Coronary artery (tissue), 2 donors: ENCODE measurements at regions not wholly inside any gene's neighbourhood (a gene's known extent, or its start where the extent isn't known, plus 50 kb on each side); places are given as distances from the start of the nearest gene placed in this dataset.
"Not testable (repeated sequence)": the region's sequence is repeated elsewhere in the genome, so short reads cannot be mapped to it uniquely, and the experiment has no call there.

Experiments
- DNase-seq: peaks from one replicate; pipeline ENCODE4 v3.0.0-alpha.2; 2017; ENCODE audit warnings: low spot score
- H3K27ac ChIP-seq, 2 donors: fragments of 200-600 bp; sonication (generic); one replicate each; pipeline ENCODE4 v1.5.1; 2016 to 2019
- H3K4me3 ChIP-seq: fragments of 200-600 bp; sonication (generic); 2 replicates; pipeline ENCODE4 v1.5.1; 2016; ENCODE audit warnings: mild to moderate bottlenecking, moderate library complexity
- TF ChIP-seq, protein P1 (sequence below): fragments of 200-600 bp; sonication (generic); IDR thresholded peaks from one replicate; pipeline ENCODE4 v1.5.1; 2019; ENCODE audit warnings: antibody characterized with exemption

DNA sequence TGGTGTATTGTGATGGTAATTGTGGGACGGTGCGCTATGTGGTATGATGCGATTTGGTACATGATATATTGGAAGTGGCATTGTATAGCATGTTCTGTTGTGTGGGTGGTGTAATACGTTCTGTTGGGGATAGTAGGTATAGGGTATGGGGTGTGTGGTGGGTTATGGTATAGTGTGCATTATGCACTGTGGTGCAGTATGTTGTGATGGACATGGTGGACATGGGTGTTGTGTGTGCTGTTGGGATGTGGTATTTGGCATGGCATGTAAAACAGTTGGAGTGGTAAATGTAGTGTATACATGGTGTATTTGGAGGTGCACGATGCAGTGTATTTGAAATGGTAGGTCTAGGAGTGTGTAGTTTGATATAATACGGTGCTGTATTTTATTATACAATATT, 170.6 kb upstream of the CNTNAP4 start:
- H3K27ac ChIP-seq = no peak overlapping the region
- TF ChIP-seq, protein P1, sequence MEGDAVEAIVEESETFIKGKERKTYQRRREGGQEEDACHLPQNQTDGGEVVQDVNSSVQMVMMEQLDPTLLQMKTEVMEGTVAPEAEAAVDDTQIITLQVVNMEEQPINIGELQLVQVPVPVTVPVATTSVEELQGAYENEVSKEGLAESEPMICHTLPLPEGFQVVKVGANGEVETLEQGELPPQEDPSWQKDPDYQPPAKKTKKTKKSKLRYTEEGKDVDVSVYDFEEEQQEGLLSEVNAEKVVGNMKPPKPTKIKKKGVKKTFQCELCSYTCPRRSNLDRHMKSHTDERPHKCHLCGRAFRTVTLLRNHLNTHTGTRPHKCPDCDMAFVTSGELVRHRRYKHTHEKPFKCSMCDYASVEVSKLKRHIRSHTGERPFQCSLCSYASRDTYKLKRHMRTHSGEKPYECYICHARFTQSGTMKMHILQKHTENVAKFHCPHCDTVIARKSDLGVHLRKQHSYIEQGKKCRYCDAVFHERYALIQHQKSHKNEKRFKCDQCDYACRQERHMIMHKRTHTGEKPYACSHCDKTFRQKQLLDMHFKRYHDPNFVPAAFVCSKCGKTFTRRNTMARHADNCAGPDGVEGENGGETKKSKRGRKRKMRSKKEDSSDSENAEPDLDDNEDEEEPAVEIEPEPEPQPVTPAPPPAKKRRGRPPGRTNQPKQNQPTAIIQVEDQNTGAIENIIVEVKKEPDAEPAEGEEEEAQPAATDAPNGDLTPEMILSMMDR = no peak

DNA sequence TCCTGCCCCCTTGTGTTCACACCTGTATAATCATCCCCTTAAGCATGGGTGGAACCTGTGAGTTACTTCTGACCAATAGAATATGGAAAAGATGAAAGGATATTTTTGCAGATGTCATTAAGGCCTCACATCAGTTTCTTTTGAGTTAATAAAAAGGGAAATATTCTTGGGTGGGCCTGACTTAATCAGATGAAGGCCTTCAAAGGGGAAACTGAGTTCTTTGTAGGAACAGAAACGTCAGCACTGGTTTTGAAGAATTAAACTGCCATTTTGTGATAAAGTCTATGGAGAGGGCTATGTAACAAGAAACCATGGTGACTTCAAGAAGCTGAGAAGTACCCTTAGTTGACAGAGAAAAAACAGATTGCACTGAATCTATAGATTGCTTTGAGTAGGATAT, 168.7 kb upstream of the CNTNAP4 start:
- Histone ChIP-seq H3K4me3 (no peak overlapping the region), H3K27ac (no peak overlapping the region)
- no peak for DNase-seq
- TF ChIP-seq, protein P1 = no peak

More for the DNA sequence above, 170.6 kb upstream of the CNTNAP4 start:
- no peak overlapping the region for H3K4me3 ChIP-seq
- DNase-seq = no peak

DNA sequence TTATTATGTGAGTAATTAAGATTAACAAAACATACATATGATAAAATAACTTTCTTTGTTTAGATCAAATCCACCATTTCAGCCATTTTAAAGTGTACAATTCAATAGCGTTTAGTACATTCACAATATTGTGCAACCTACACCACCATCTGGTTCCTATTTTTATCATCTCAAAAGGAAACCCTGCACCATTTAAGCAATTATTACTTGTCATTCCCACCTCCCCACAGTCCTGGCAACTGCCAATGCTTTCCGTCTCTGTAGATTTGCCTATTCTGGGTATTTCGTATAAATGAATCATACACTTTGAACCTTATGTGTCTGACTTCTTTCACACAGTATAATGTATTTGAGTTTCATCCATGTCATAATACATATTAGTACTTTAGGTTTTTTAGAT, 162.5 kb upstream of the CNTNAP4 start:
- no peak overlapping the region for H3K27ac ChIP-seq
- no peak for DNase-seq
- TF ChIP-seq, protein P1 = no peak
- no peak overlapping the region for H3K4me3 ChIP-seq

DNA sequence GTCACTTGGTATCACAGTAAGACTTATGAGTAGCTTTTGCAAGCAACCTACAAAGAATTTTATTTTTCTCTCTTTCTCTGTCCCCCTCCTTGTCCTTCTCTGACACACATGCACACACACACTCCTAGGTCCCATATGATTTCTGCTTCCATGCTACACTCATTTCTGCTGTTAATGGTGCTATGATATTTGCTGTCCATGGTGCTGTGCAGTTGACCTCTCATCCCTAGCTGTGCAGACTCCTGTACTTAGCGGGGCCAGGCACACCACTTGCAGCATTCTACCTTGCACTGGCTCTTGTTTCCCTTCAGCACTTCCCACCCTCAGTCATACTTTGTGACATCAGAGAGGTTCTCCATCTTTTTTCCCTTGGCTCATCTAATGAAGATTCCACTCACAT, 158.9 kb upstream of the CNTNAP4 start:
- Histone ChIP-seq H3K27ac (no peak overlapping the region), H3K4me3 (no peak overlapping the region)
- DNase-seq = no peak
- TF ChIP-seq, protein P1 = no peak

DNA sequence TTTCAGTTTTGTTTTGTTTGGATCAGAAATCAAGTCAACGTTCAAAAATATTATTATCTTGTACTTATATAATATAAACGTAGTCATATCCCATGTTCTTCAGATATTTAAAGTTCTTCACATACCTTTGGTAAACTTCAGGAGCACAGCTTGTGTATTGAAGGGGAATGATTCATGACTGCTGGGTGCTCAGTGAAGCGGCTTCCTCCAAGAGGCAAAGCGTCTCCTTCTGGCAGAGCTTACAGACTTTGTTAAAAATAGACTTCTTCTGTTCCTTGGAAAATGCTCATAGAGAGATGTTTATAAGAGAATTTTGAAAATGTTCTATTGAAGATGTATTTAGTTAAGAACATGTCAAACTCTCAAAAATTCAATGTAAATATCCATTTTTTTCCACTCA, 155.6 kb upstream of the CNTNAP4 start:
- Histone ChIP-seq H3K27ac (no peak overlapping the region), H3K4me3 (no peak overlapping the region)
- TF ChIP-seq, protein P1 = no peak
- no peak for DNase-seq

DNA sequence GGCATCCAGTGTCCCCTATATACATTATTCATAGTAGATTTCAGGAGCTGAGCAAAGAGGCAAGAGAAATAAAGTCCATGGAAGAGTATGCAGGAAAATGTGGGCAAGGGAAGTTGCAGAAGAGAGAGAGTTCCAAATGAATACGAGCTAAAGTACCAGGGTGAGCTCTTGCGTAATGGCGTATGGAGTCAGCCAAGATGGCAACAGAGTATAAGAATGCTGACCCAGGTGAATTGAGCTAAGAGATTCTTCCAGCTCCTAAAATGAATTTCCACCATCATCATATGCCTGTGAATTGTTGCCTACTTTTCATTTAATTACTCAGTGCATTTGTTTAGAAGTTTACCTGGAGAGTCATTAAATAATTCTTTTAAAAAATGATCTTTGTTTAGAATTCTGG, 153.2 kb upstream of the CNTNAP4 start:
- H3K4me3 ChIP-seq = no peak overlapping the region
- H3K27ac ChIP-seq = no peak overlapping the region

DNA sequence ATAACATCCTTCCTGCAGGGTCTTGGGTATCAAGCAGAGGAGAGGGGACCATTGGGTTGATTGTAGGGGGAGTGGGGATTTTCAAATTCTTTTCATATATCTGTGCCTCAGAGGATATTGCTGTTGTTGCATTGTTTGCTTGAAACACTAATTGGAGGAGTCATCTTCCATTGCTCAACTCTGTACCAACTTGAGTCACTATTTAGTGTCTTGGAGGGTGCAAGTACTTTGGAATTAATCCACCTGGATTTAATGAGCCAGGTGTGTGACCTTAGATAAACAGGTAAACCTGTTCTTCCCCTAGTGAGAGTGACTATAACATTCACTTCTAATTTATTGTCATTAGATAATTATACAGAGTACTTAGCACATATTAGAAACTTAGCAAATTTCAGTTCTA, 151.3 kb upstream of the CNTNAP4 start:
- Histone ChIP-seq H3K4me3 (no peak overlapping the region), H3K27ac (no peak overlapping the region)
- TF ChIP-seq, protein P1 = no peak
- no peak for DNase-seq

More for the DNA sequence above, 153.2 kb upstream of the CNTNAP4 start:
- DNase-seq = no peak
- TF ChIP-seq, protein P1 = no peak

DNA sequence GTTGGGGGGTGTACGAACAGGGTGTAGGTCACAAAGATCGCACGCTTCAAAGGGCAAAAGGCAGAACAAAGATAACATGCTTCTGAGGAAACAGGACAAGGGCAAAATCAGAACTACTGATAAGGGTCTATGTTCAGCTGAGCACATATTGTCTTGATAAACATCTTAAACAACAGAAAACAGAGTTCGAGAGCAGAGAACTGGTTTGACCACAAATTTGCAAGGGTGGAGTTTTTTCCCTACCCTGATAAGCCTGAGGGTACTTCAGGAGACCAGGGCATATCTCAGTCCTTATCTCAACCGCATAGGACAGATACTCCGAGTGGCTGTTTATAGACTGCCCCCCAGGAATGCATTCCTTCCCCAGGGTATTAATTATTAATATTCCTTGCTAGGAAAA, 139.1 kb upstream of the CNTNAP4 start:
- not testable (repeated sequence) for H3K27ac ChIP-seq, H3K4me3 ChIP-seq, DNase-seq
